GM18505 (cell line): ENCODE measurements at regions not wholly inside any gene's neighbourhood (a gene's known extent, or its start where the extent isn't known, plus 50 kb on each side); places are given as distances from the start of the nearest gene placed in this dataset.
"Not testable (repeated sequence)": the region's sequence is repeated elsewhere in the genome, so short reads cannot be mapped to it uniquely, and the experiment has no call there.

Source experiments
- ATAC-seq: cut with Tn5 transposase; IDR thresholded peaks from one replicate; pipeline ENCODE4 v1.9.1; 2021; ENCODE audit not compliant: unreplicated experiment
- POLR2A ChIP-seq: IDR thresholded peaks from 4 replicates; pipeline ENCODE4 v1.6.1; 2011; ENCODE audit warnings: borderline replicate concordance; ENCODE audit not compliant: insufficient read depth, insufficient read length; ENCODE audit errors: extremely low read depth

DNA sequence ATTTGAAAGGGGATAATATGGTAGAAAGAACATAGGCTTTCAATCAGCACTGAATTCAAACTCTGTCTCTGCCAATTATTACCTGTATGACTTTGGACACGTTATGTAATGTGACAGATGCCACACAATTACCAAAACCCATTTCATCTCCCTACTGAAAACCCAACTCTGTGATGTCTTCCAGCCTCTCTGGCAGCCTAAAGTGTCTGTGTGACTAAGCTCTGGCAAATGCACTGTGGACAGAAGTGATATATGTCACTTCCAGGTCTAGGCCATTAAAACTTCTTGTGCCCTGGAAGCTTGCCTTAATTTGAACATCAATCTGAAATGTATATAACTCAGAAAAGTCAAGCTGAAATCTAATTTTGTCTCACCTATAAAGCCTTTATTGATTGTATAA is 552.0 kb downstream of the RFC3 start:
- no peak for ATAC-seq
- TF ChIP-seq POLR2A = no peak

- no peak for ATAC-seq
- no peak for TF ChIP-seq POLR2A
Measured at GRCh38 chr13:34371108-34371507, 553.2 kb downstream of the RFC3 start.

DNA sequence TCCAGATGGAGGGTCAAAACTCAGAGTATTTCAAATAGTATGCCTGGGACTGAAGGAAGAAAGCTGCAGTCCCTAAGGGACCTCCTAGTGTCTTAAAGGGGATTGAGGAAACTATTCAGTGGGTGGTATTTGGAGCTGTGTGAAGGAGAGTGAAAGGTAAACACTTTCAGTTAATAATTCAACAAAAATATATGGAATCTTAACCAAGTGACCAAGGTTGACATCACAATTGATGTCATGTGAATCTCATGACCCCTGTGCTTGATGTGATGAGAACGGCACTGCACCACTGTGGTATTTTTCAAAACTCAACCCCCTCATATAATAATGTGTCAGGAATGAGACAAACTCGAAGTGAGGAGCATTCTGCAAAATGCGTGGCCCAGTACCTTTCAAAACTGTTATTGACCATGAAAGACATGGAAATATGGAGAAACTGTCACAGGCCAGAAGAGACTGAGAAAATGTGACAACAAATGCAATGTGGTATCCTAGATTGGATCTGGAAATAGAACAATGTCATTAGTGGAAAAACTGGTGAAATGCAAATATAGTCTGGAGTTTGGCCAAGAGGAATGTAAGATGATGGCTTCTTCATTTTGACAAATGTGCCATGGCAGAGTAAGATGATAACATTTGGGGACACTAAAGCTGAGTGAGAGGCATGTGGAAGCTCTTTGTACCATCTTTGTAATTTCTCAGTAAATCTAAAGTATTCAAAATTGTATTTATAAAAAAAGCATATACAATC is 553.9 kb downstream of the RFC3 start:
- ATAC-seq = no peak
- no peak for TF ChIP-seq POLR2A

- ATAC-seq = no peak
- no peak for TF ChIP-seq POLR2A
Measured at GRCh38 chr13:34372581-34372980, 554.6 kb downstream of the RFC3 start.

DNA sequence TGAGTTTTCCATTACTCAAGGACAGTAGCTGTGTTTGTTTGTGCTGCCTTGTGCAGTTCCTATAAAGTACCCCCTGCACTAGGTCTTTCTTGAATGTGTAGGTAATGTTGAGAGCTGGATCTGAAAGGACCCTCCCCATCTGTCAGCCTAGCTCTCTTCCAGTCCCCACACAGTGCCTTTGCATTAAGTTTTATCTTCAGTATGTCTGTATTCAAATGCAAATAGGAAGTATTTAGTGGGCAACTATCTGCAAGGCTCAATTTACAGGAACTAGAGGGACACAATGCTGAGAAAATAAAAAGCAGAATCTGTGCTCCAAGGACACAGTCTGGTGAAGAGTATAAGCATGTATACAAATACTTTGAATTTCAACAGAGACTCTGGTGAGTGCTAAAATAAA is 558.5 kb downstream of the RFC3 start:
- TF ChIP-seq POLR2A = no peak
- ATAC-seq = no peak

- ATAC-seq = no peak
- TF ChIP-seq POLR2A = no peak
Measured at GRCh38 chr13:34381228-34381627, 560.8 kb upstream of the NBEA start.

GRCh38 chr13:34383728-34384127 is 558.3 kb upstream of the NBEA start:
- TF ChIP-seq POLR2A = no peak
- no peak for ATAC-seq

DNA sequence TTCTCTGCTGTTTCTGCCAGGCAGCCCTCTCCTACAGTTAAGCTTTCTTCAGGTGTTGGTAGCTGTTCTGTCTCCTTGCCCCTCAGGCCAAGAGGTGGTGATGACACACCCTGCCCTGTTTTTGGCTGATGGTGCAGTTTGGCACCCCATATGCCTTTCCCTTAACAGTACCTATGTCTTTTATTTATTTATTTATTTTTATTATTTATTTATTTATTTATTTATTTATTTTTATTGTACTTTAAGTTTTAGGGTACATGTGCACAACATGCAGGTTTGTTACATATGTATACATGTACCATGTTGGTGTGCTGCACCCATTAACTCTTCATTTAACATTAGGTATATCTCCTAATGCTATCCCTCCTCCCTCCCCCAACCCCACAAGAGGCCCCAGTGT is 555.8 kb upstream of the NBEA start:
- not testable (repeated sequence) for ATAC-seq

- TF ChIP-seq POLR2A = no peak
Measured at GRCh38 chr13:34391076-34391475, 551.0 kb upstream of the NBEA start.

DNA sequence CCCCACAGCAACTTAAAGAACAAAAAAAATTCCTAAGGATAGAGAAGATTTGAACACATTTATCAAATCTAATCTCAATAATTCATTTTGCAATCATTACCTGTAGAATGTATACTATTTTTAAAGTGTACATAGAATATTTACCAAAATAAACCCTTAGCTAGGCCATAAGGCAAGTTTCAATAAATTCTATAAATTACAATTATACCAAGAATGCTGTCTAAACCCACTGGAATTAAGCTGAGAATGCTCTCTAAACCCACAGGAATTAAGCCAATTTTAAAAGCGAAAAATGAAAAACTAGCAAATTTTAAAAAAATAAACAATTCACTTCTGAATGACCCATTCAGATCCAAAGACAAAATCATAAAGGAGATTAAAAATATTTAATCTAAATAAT is 540.4 kb upstream of the NBEA start:
- no peak for TF ChIP-seq POLR2A
- ATAC-seq = no peak

More at GRCh38 chr13:34391076-34391475, 551.0 kb upstream of the NBEA start:
- ATAC-seq = no peak

GRCh38 chr13:34405410-34406181 is 536.5 kb upstream of the NBEA start:
- TF ChIP-seq POLR2A = no peak
- no peak for ATAC-seq

GRCh38 chr13:34408640-34409039 is 533.4 kb upstream of the NBEA start:
- no peak for ATAC-seq
- no peak for TF ChIP-seq POLR2A

DNA sequence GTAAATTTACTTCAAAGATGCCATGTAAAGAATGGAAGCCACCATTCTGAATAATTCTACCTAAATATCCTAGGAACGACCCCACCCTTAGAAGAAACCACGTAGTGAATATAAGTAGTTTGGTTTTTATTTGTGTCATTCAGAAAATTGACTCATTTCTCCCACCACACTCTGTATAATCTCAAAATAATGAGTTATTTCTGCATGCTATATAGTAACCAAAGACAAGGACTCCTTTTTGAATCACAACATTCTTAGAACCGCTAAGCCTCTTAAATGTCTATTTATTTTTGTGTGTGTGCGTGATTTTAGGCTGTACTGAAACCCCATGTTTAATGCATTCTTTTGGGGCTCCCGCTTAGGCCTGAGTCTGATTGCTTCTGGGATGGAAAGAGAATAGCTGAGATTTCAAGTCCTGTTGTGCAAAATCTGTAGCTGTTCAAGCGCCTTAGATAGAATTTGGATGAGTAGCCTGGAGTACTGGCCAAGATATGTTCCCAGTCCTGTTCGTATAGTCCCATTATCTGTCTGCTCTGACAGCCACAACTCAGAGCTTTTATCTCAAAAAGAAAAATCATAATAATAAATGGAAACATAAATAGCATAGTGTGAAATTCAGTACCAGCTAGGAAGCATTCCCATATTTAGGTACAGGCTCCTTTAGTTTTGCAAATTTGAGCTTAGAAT is 532.4 kb upstream of the NBEA start:
- TF ChIP-seq POLR2A = no peak
- no peak for ATAC-seq

GRCh38 chr13:34410678-34411077 is 531.4 kb upstream of the NBEA start:
- no peak for ATAC-seq
- no peak for TF ChIP-seq POLR2A
